Cardiac muscle cell (in vitro differentiated cells and primary cell): ENCODE measurements at regions not wholly inside any gene's neighbourhood (a gene's known extent, or its start where the extent isn't known, plus 50 kb on each side); places are given as distances from the start of the nearest gene placed in this dataset.

Source experiments
- DNase-seq, 2 donors: peaks; one replicate each; pipeline versions ENCODE4 v3.0.0 to v3.0.0-alpha.2; 2010 to 2017; ENCODE audit warnings: low read depth in 1 of 2, low spot score in 1 of 2
- H3K27ac ChIP-seq: fragments of 200-600 bp; sonication (generic); 2 replicates; pipeline ENCODE4 v1.5.1; 2016
- H3K27me3 ChIP-seq: fragments of 200-600 bp; sonication (generic); 2 replicates; pipeline ENCODE4 v1.6.0; 2016; ENCODE audit warnings: control low read depth
- H3K36me3 ChIP-seq: fragments of 200-600 bp; sonication (generic); 2 replicates; pipeline ENCODE4 v1.5.1; 2016; ENCODE audit warnings: control low read depth
- H3K4me1 ChIP-seq: fragments of 200-600 bp; sonication (generic); 2 replicates; pipeline ENCODE4 v1.8.1; 2017; ENCODE audit warnings: low read depth, mild to moderate bottlenecking, mixed run types
- H3K4me3 ChIP-seq: fragments of 200-600 bp; sonication (generic); 2 replicates; pipeline ENCODE4 v1.5.1; 2016; ENCODE audit warnings: mild to moderate bottlenecking
- H3K9me3 ChIP-seq: fragments of 200-600 bp; sonication (generic); 2 replicates; pipeline ENCODE4 v1.5.1; 2017; ENCODE audit warnings: low read depth, mild to moderate bottlenecking, control low read depth
- CTCF ChIP-seq: IDR thresholded peaks from 2 replicates; pipeline ENCODE4 v1.5.1; 2012; ENCODE audit warnings: low read depth, mild to moderate bottlenecking, low read length

GRCh38 chr3:3587647-3587972 lies 211.6 kb upstream of the LRRN1 start:
- no peaks in the 10 kb centered on the region for H3K9me3 ChIP-seq
- TF ChIP-seq CTCF: no peak
- H3K27me3 ChIP-seq: no peaks in the 10 kb centered on the region
- H3K36me3 ChIP-seq: no peaks in the 10 kb centered on the region
- no peaks in the 10 kb centered on the region for H3K4me1 ChIP-seq
- no peak overlapping the region for H3K4me3 ChIP-seq
- no peak overlapping the region for H3K27ac ChIP-seq
- DNase-seq: no peak

GRCh38 chr3:3586843-3587646 lies 212.2 kb upstream of the LRRN1 start:
- Histone ChIP-seq H3K36me3 (no peaks in the 10 kb centered on the region), H3K4me1 (no peaks in the 10 kb centered on the region), H3K4me3 (no peak overlapping the region), H3K27me3 (no peaks in the 10 kb centered on the region), H3K27ac (no peak overlapping the region), H3K9me3 (no peaks in the 10 kb centered on the region)
- no peak for DNase-seq
- TF ChIP-seq CTCF: no peak

- Histone ChIP-seq H3K36me3 (no peaks in the 10 kb centered on the region), H3K9me3 (no peaks in the 10 kb centered on the region), H3K4me3 (no peak overlapping the region), H3K27ac (no peak overlapping the region), H3K4me1 (no peaks in the 10 kb centered on the region), H3K27me3 (no peaks in the 10 kb centered on the region)
- no peak for DNase-seq
- no peak for TF ChIP-seq CTCF
Observed at GRCh38 chr3:3586336-3586735, 212.9 kb upstream of the LRRN1 start.

- H3K9me3 ChIP-seq: no peaks in the 10 kb centered on the region
- H3K4me3 ChIP-seq: no peak overlapping the region
- no peak for DNase-seq
- H3K36me3 ChIP-seq: no peaks in the 10 kb centered on the region
- H3K27me3 ChIP-seq: no peaks in the 10 kb centered on the region
- no peak overlapping the region for H3K27ac ChIP-seq
- TF ChIP-seq CTCF: no peak
- no peaks in the 10 kb centered on the region for H3K4me1 ChIP-seq
Observed at GRCh38 chr3:3579658-3580057, 219.6 kb upstream of the LRRN1 start.

GRCh38 chr3:3578718-3579117 lies 220.5 kb upstream of the LRRN1 start:
- no peak for DNase-seq
- Histone ChIP-seq H3K9me3 (no peaks in the 10 kb centered on the region), H3K4me1 (no peaks in the 10 kb centered on the region), H3K36me3 (no peaks in the 10 kb centered on the region), H3K27ac (no peak overlapping the region), H3K4me3 (no peak overlapping the region), H3K27me3 (no peaks in the 10 kb centered on the region)
- TF ChIP-seq CTCF: no peak

GRCh38 chr3:3577823-3578222 lies 221.4 kb upstream of the LRRN1 start:
- H3K9me3 ChIP-seq: no peaks in the 10 kb centered on the region
- H3K27ac ChIP-seq: no peak overlapping the region
- TF ChIP-seq CTCF: no peak
- H3K4me1 ChIP-seq: no peaks in the 10 kb centered on the region
- no peaks in the 10 kb centered on the region for H3K36me3 ChIP-seq
- no peaks in the 10 kb centered on the region for H3K27me3 ChIP-seq
- no peak overlapping the region for H3K4me3 ChIP-seq
- DNase-seq: no peak
